ENCODE measurements at regions not wholly inside any gene's neighbourhood (a gene's known extent, or its start where the extent isn't known, plus 50 kb on each side); places are given as distances from the start of the nearest gene placed in this dataset.

GRCh38 chrX:97787311-97787710, 903.6 kb downstream of the RPA4 start:
- DNase-seq = no peak

GRCh38 chrX:97787849-97788248, 904.1 kb downstream of the RPA4 start:
- DNase-seq = no peak

- no peak for DNase-seq
Observed at GRCh38 chrX:97790850-97791249, 907.1 kb downstream of the RPA4 start.

- DNase-seq = no peak
Observed at GRCh38 chrX:97797076-97797475, 913.4 kb downstream of the RPA4 start.

GRCh38 chrX:97806238-97806637, 922.5 kb downstream of the RPA4 start:
- DNase-seq = no peak

- no peak for DNase-seq
Observed at GRCh38 chrX:97806946-97807345, 923.2 kb downstream of the RPA4 start.

- no peak for DNase-seq
Observed at GRCh38 chrX:97820170-97820569, 936.5 kb downstream of the RPA4 start.

GRCh38 chrX:97828471-97828870, 944.8 kb downstream of the RPA4 start:
- DNase-seq = no peak

GRCh38 chrX:97835969-97836368, 952.3 kb downstream of the RPA4 start:
- no peak for DNase-seq

- DNase-seq = no peak
Observed at GRCh38 chrX:97841544-97842179, 958.0 kb downstream of the RPA4 start.

- no peak for DNase-seq
Observed at GRCh38 chrX:97842468-97843199, 958.9 kb downstream of the RPA4 start.

- no peak for DNase-seq
Observed at GRCh38 chrX:97843200-97843811, 959.6 kb downstream of the RPA4 start.

- no peak for DNase-seq
Observed at GRCh38 chrX:97844161-97844560, 960.5 kb downstream of the RPA4 start.

- no peak for DNase-seq
Observed at GRCh38 chrX:97844943-97845342, 961.2 kb downstream of the RPA4 start.

- DNase-seq = no peak
Observed at GRCh38 chrX:97845451-97845850, 961.7 kb downstream of the RPA4 start.

- DNase-seq = no peak
Observed at GRCh38 chrX:97846228-97846627, 962.5 kb downstream of the RPA4 start.

- DNase-seq = no peak
Observed at GRCh38 chrX:97846718-97847237, 963.1 kb downstream of the RPA4 start.

GRCh38 chrX:97847885-97848679, 964.4 kb downstream of the RPA4 start:
- DNase-seq = no peak

GRCh38 chrX:97849951-97850350, 966.2 kb downstream of the RPA4 start:
- DNase-seq = no peak

- no peak for DNase-seq
Observed at GRCh38 chrX:97850911-97851310, 967.2 kb downstream of the RPA4 start.

- DNase-seq = peak; percentile 37
Observed at GRCh38 chrX:97854086-97854485, 970.4 kb downstream of the RPA4 start.

GRCh38 chrX:97858592-97858991, 974.9 kb downstream of the RPA4 start:
- DNase-seq = no peak

GRCh38 chrX:97860226-97860625, 976.5 kb downstream of the RPA4 start:
- DNase-seq = peak; percentile 21
